ENCODE measurements at regions not wholly inside any gene's neighbourhood (a gene's known extent, or its start where the extent isn't known, plus 50 kb on each side); places are given as distances from the start of the nearest gene placed in this dataset.

- TF ChIP-seq CTCF (IDR thresholded peaks at IDR 0.05): no peak
- TF ChIP-seq POLR2A (IDR thresholded peaks at IDR 0.05): no peak
- no peak for TF ChIP-seq POLR2AphosphoS5 (IDR thresholded peaks at IDR 0.05; ENCODE audit: insufficient read depth in 1 of 2, low read depth in 1 of 2)
Measured at GRCh38 chr5:9863486-9863885, 233.3 kb upstream of the TAS2R1 start.
